ENCODE measurements at regions not wholly inside any gene's neighbourhood (a gene's known extent, or its start where the extent isn't known, plus 50 kb on each side); places are given as distances from the start of the nearest gene placed in this dataset.
"Not testable (repeated sequence)": the region's sequence is repeated elsewhere in the genome, so short reads cannot be mapped to it uniquely, and the experiment has no call there.

GRCh38 chr9:85077944-85078343 lies 408.4 kb downstream of the NTRK2 start:
- no peak for DNase-seq (ENCODE audit: low spot score)

- DNase-seq (ENCODE audit: low spot score) = not testable (repeated sequence)
Observed at GRCh38 chr9:85077146-85077545, 407.6 kb downstream of the NTRK2 start.
